Endodermal cell (in vitro differentiated cells): ENCODE measurements at regions not wholly inside any gene's neighbourhood (a gene's known extent, or its start where the extent isn't known, plus 50 kb on each side); places are given as distances from the start of the nearest gene placed in this dataset.

Source experiments
- DNase-seq: peaks from one replicate; pipeline ENCODE4 v3.0.0-alpha.2; 2017
- H3K27ac ChIP-seq: 2 replicates; pipeline ENCODE4 v1.5.1; 2013; ENCODE audit warnings: mild to moderate bottlenecking, low read depth, low read length, moderate library complexity
- H3K27me3 ChIP-seq: 2 replicates; pipeline ENCODE4 v1.6.1; 2013; ENCODE audit warnings: mild to moderate bottlenecking, low read length, moderate library complexity; ENCODE audit not compliant: insufficient read depth, control insufficient read depth, poor library complexity, severe bottlenecking
- H3K36me3 ChIP-seq: 2 replicates; pipeline ENCODE4 v1.7.0; 2013; ENCODE audit warnings: mild to moderate bottlenecking, low read length, moderate library complexity; ENCODE audit not compliant: control insufficient read depth, insufficient read depth
- H3K4me1 ChIP-seq: one replicate; pipeline ENCODE4 v1.7.0; 2013; ENCODE audit warnings: low read length; ENCODE audit not compliant: control insufficient read depth, insufficient read depth
- H3K4me3 ChIP-seq: 2 replicates; pipeline ENCODE4 v1.5.1; 2013; ENCODE audit warnings: mild to moderate bottlenecking, low read length, moderate library complexity
- H3K9ac ChIP-seq: 2 replicates; pipeline ENCODE4 v1.6.1; 2013; ENCODE audit warnings: mild to moderate bottlenecking, low read length, moderate library complexity; ENCODE audit not compliant: poor library complexity, severe bottlenecking; ENCODE audit errors: extremely low read depth
- H3K9me3 ChIP-seq: 2 replicates; pipeline ENCODE4 v1.6.1; 2013; ENCODE audit warnings: mild to moderate bottlenecking, low read length, moderate library complexity; ENCODE audit not compliant: control insufficient read depth
- H3K27ac Mint-ChIP-seq: 2 replicates; pipeline ENCODE4 v1.8.0; 2020; ENCODE audit warnings: mixed read lengths
- H3K27me3 Mint-ChIP-seq: 2 replicates; pipeline ENCODE4 v1.8.0; 2021; ENCODE audit warnings: mild to moderate bottlenecking, mixed read lengths; ENCODE audit not compliant: insufficient read depth
- H3K36me3 Mint-ChIP-seq: 2 replicates; pipeline ENCODE4 v1.8.0; 2020; ENCODE audit warnings: low read depth, mixed read lengths
- H3K4me1 Mint-ChIP-seq: 2 replicates; pipeline ENCODE4 v1.8.0; 2020; ENCODE audit warnings: mixed read lengths
- H3K4me3 Mint-ChIP-seq: 2 replicates; pipeline ENCODE4 v1.8.0; 2020; ENCODE audit warnings: mild to moderate bottlenecking, moderate library complexity, mixed read lengths
- H3K9me3 Mint-ChIP-seq: 2 replicates; pipeline ENCODE4 v1.8.0; 2020; ENCODE audit warnings: mild to moderate bottlenecking, mixed read lengths
- CTCF ChIP-seq: fragments of 200-600 bp; sonication (generic); conservative IDR thresholded peaks from 2 replicates; pipeline ENCODE4 v1.5.0; 2021; ENCODE audit warnings: antibody characterized with exemption, mild to moderate bottlenecking
- WGBS, 2 experiments: methylation state at CpG; one replicate each; pipeline versions ENCODE4 v1.1.5 to v1.1.7; 2013; ENCODE audit warnings: missing lambda C conversion rate in 2 of 2, mixed read lengths in 1 of 2; ENCODE audit not compliant: insufficient coverage in 1 of 2, insufficient read length in 1 of 2; 5-methylcytosine and 5-hydroxymethylcytosine counted together

GRCh38 chr21:41006636-41007035 lies 159.7 kb upstream of the DSCAM start:
- Histone ChIP-seq H3K27ac (no peak overlapping the region), H3K27me3 (no peaks in the 10 kb centered on the region), H3K4me3 (no peak overlapping the region), H3K9me3 (no peaks in the 10 kb centered on the region), H3K36me3 (no peaks in the 10 kb centered on the region), H3K9ac (no peak overlapping the region), H3K4me1 (no peaks in the 10 kb centered on the region)
- H3K9me3 Mint-ChIP-seq = peaks cover 6% of the 10 kb centered on the region
- WGBS, 2 experiments = 93 to 100% methylated on average over 5 to 6 of the region's 6 CpGs
- no peak overlapping the region for H3K4me3 Mint-ChIP-seq
- H3K4me1 Mint-ChIP-seq = no peaks in the 10 kb centered on the region
- no peak for DNase-seq
- H3K27me3 Mint-ChIP-seq = peaks cover 3% of the 10 kb centered on the region
- no peak for TF ChIP-seq CTCF
- H3K36me3 Mint-ChIP-seq = no peaks in the 10 kb centered on the region
- no peak overlapping the region for H3K27ac Mint-ChIP-seq

- no peak overlapping the region for H3K27ac Mint-ChIP-seq
- peaks cover 3% of the 10 kb centered on the region for H3K27me3 Mint-ChIP-seq
- H3K4me1 Mint-ChIP-seq = no peaks in the 10 kb centered on the region
- H3K4me3 Mint-ChIP-seq = no peak overlapping the region
- H3K9me3 Mint-ChIP-seq = peaks cover 2% of the 10 kb centered on the region
- Histone ChIP-seq H3K4me1 (no peaks in the 10 kb centered on the region), H3K27me3 (no peaks in the 10 kb centered on the region), H3K4me3 (no peak overlapping the region), H3K9ac (no peak overlapping the region), H3K36me3 (no peaks in the 10 kb centered on the region), H3K9me3 (no peaks in the 10 kb centered on the region), H3K27ac (no peak overlapping the region)
- no peak for DNase-seq
- no peak for TF ChIP-seq CTCF
- no peaks in the 10 kb centered on the region for H3K36me3 Mint-ChIP-seq
- WGBS, 2 experiments = 98% methylated on average over 6 of the region's 6 CpGs
Measured at GRCh38 chr21:41008351-41008750, 159.6 kb upstream of the BACE2 start.

- Histone ChIP-seq H3K27ac (no peak overlapping the region), H3K36me3 (no peaks in the 10 kb centered on the region), H3K9me3 (no peaks in the 10 kb centered on the region), H3K4me1 (no peaks in the 10 kb centered on the region), H3K9ac (no peak overlapping the region), H3K4me3 (no peak overlapping the region), H3K27me3 (no peaks in the 10 kb centered on the region)
- no peaks in the 10 kb centered on the region for H3K36me3 Mint-ChIP-seq
- peaks cover 2% of the 10 kb centered on the region for H3K9me3 Mint-ChIP-seq
- DNase-seq = no peak
- TF ChIP-seq CTCF = no peak
- no peaks in the 10 kb centered on the region for H3K4me1 Mint-ChIP-seq
- WGBS, 2 experiments = 78 to 80% methylated on average over 8 to 9 of the region's 9 CpGs
- H3K27ac Mint-ChIP-seq = no peak overlapping the region
- peaks cover 3% of the 10 kb centered on the region for H3K27me3 Mint-ChIP-seq
- no peak overlapping the region for H3K4me3 Mint-ChIP-seq
Measured at GRCh38 chr21:41008974-41009373, 159.0 kb upstream of the BACE2 start.
